Smooth muscle cell (in vitro differentiated cells): ENCODE measurements at regions not wholly inside any gene's neighbourhood (a gene's known extent, or its start where the extent isn't known, plus 50 kb on each side); places are given as distances from the start of the nearest gene placed in this dataset.

ENCODE experiments used
- DNase-seq: peaks from one replicate; lab custom pipeline; 2025; ENCODE audit not compliant: unreplicated experiment; lab: John Stamatoyannopoulos, UW
- H2AFZ ChIP-seq: fragments of 200-600 bp; sonication (generic); 2 replicates; pipeline ENCODE4 v1.6.0; 2016; ENCODE audit warnings: antibody characterized with exemption, low read depth, mild to moderate bottlenecking
- H3F3A ChIP-seq: fragments of 200-600 bp; sonication (generic); 2 replicates; pipeline ENCODE4 v1.6.0; 2017; ENCODE audit warnings: antibody characterized with exemption, low read depth
- H3K27ac ChIP-seq: fragments of 200-600 bp; sonication (generic); 2 replicates; pipeline ENCODE4 v1.5.1; 2016; ENCODE audit warnings: low read depth, mild to moderate bottlenecking
- H3K27me3 ChIP-seq: fragments of 200-600 bp; sonication (generic); 2 replicates; pipeline ENCODE4 v1.6.1; 2016; ENCODE audit warnings: low read depth, mild to moderate bottlenecking
- H3K36me3 ChIP-seq: fragments of 200-600 bp; sonication (generic); 2 replicates; pipeline ENCODE4 v1.5.1; 2016; ENCODE audit warnings: low read depth
- H3K4me1 ChIP-seq: fragments of 200-600 bp; sonication (generic); 2 replicates; pipeline ENCODE4 v1.5.1; 2016; ENCODE audit warnings: low read depth
- H3K4me2 ChIP-seq: fragments of 200-600 bp; sonication (generic); 2 replicates; pipeline ENCODE4 v1.6.0; 2016; ENCODE audit warnings: mild to moderate bottlenecking
- H3K4me3 ChIP-seq: fragments of 200-600 bp; sonication (generic); 2 replicates; pipeline ENCODE4 v1.5.1; 2016; ENCODE audit warnings: mild to moderate bottlenecking
- H3K79me2 ChIP-seq: fragments of 200-600 bp; sonication (generic); 2 replicates; pipeline ENCODE4 v1.6.0; 2016; ENCODE audit warnings: low read depth, mild to moderate bottlenecking
- H3K9ac ChIP-seq: fragments of 200-600 bp; sonication (generic); 2 replicates; pipeline ENCODE4 v1.6.0; 2016; ENCODE audit warnings: low read depth
- H3K9me3 ChIP-seq: fragments of 200-600 bp; sonication (generic); replicated peaks from 2 replicates; pipeline ENCODE4 v1.5.1; 2016; ENCODE audit warnings: low read depth
- H4K20me1 ChIP-seq: fragments of 200-600 bp; sonication (generic); 2 replicates; pipeline ENCODE4 v1.6.0; 2016; ENCODE audit warnings: low read depth
- CTCF ChIP-seq: fragments of 200-600 bp; sonication (generic); IDR thresholded peaks from 2 replicates; pipeline ENCODE4 v1.5.1; 2017; ENCODE audit warnings: borderline replicate concordance, mild to moderate bottlenecking, antibody characterized with exemption; ENCODE audit not compliant: insufficient read depth, poor library complexity, severe bottlenecking
- WGBS: methylation state at CpG from one replicate; pipeline ENCODE4 v1.1.7; 2016; ENCODE audit warnings: low lambda C conversion rate; 5-methylcytosine and 5-hydroxymethylcytosine counted together

DNA sequence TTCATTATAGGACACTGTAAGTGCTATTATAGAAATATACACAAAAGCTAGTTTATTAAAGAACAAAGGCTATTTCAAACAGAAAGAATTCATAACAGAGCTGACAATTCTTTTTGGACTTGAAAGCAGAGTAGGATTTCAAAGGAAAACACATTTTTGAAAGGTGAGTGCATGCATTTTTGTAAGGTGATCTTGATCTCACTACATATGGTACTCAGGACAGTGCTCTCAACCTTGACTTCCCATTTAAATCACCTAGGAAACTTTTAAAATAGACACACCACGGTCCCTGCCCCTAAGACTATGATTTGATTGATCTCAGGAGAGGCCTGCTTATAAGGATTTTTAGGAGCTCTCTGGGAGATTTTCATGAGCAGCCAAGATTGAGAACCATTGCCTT is 1362.0 kb downstream of the CDH8 start:
- Histone ChIP-seq H3K4me3 (no peak overlapping the region), H3K4me1 (no peaks in the 10 kb centered on the region), H2AFZ (no peak overlapping the region), H3K4me2 (no peak overlapping the region), H3K9me3 (no peaks in the 10 kb centered on the region), H3K36me3 (no peaks in the 10 kb centered on the region), H3K27me3 (no peaks in the 10 kb centered on the region), H3K79me2 (no peaks in the 10 kb centered on the region), H4K20me1 (no peaks in the 10 kb centered on the region), H3K27ac (no peak overlapping the region), H3F3A (no peaks in the 10 kb centered on the region), H3K9ac (no peak overlapping the region)
- no peak for TF ChIP-seq CTCF
- 53% methylated on average over 1 of the region's 1 CpG for WGBS
- no peak for DNase-seq

DNA sequence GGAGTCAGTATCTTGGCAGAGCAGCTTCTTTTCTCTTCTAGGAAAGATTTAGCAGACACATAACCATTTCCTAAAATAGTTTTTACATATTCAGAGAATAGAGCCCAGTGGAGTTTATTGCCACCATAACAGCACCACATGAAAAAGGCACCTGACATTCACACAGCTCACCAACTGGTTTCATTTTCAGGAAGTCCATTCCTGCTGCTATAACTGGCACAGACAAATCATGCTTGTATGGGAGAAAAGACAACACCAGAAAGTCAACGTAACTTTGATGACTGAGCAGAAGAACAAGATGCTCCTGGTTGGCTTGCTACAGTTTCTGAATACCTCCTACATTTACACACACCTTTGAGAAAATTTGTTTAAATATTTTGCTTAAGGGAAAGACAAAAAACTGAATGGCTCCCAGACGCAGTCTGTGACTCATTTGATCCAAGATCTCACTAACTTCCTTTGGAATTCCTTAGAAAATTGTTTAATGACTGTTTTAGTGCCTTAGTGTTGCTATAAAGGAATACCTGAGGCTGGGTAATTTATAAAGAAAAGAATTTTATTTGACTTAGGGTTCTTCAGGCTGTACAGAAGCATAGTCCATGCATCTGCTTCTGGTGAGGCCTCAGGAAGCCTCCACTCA is 1380.6 kb downstream of the CDH8 start:
- no peak for DNase-seq
- no peak overlapping the region for H3K4me3 ChIP-seq
- no peak for TF ChIP-seq CTCF
- whole genome bisulfite sequencing: 59% methylated on average over 2 of the region's 2 CpGs
- no peaks in the 10 kb centered on the region for H4K20me1 ChIP-seq
- H3K4me1 ChIP-seq: peaks cover 12% of the 10 kb centered on the region
- no peak overlapping the region for H3K4me2 ChIP-seq
- H3K79me2 ChIP-seq: no peaks in the 10 kb centered on the region
- no peaks in the 10 kb centered on the region for H3K27me3 ChIP-seq
- H2AFZ ChIP-seq: peak overlapping the region; percentile 2
- no peaks in the 10 kb centered on the region for H3K9me3 ChIP-seq
- no peak overlapping the region for H3K27ac ChIP-seq
- no peaks in the 10 kb centered on the region for H3K36me3 ChIP-seq
- H3K9ac ChIP-seq: no peak overlapping the region
- H3F3A ChIP-seq: no peaks in the 10 kb centered on the region

DNA sequence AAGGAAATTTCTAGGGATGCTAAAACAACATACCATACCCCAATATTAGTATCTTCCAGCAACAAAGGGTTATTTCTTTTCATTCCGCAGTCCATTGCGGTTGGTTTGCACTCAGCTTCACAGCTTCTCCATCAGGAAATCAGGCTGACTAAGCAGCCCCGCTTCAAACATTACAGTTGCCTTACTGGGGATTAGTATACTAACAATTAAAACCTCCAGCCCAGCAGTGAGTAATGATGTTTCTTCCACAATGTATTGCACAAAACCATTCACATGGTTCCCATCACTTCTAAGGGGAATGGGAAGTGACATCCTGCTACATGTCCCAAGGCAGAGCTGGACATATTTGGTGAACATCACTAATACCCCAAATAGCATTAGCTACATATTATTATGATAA is 1384.9 kb downstream of the CDH8 start:
- no peak for DNase-seq

More for the DNA sequence above, 1384.9 kb downstream of the CDH8 start:
- H3K9me3 ChIP-seq: no peaks in the 10 kb centered on the region
- H4K20me1 ChIP-seq: no peaks in the 10 kb centered on the region
- no peak overlapping the region for H3K4me3 ChIP-seq
- H3K4me2 ChIP-seq: peak overlapping the region; percentile 38
- H3K9ac ChIP-seq: no peak overlapping the region
- TF ChIP-seq CTCF: no peak
- no peaks in the 10 kb centered on the region for H3F3A ChIP-seq
- H3K4me1 ChIP-seq: no peaks in the 10 kb centered on the region
- no peaks in the 10 kb centered on the region for H3K27me3 ChIP-seq
- peak overlapping the region; percentile 39 for H3K27ac ChIP-seq
- no peak overlapping the region for H2AFZ ChIP-seq
- WGBS: 26% methylated on average over 3 of the region's 3 CpGs
- H3K36me3 ChIP-seq: no peaks in the 10 kb centered on the region
- H3K79me2 ChIP-seq: no peaks in the 10 kb centered on the region
